GM12878 (cell line): ENCODE measurements at regions not wholly inside any gene's neighbourhood (a gene's known extent, or its start where the extent isn't known, plus 50 kb on each side); places are given as distances from the start of the nearest gene placed in this dataset.

Experiments used
- ATAC-seq: fragments of 200-7000 bp; cut with Tn5 transposase; 3 replicates; pipeline ENCODE4 v1.9.1; 2020; ENCODE audit warnings: mild to moderate bottlenecking, moderate library complexity
- BruUV-seq: library from RNA; stranded (reverse); fragments of 400-500 nt; replicated peaks from 2 replicates; lab custom pipeline; 2021; lab: Mats Ljungman, UMichigan
- CTCF ChIA-PET: fragments of 300-600 bp; sonication (Branson Sonifier 250); formaldehyde crosslinking; extraction: SDS; loops from one replicate; lab custom pipeline; 2021; ENCODE audit warnings: inconsistent platforms; lab: Yijun Ruan, JAX
- POLR2A ChIA-PET: fragments of 350-600 bp; formaldehyde crosslinking; extraction: SDS; loops from one replicate; lab custom pipeline; 2021; ENCODE audit warnings: inconsistent platforms; lab: Charles Lee
- RAD21 ChIA-PET: fragments of 300-600 bp; sonication (Branson Sonifier 250); formaldehyde crosslinking; loops from one replicate; lab custom pipeline; 2023; ENCODE audit warnings: antibody characterized with exemption; ENCODE audit not compliant: unreplicated experiment; lab: Charles Lee
- SMC1A ChIA-PET: fragments of 300-600 bp; sonication (Branson Sonifier 250); formaldehyde crosslinking; loops from one replicate; lab custom pipeline; 2023; ENCODE audit not compliant: unreplicated experiment, uncharacterized antibody; lab: Charles Lee
- DNase-seq: peaks from one replicate; pipeline ENCODE4 v3.0.0-alpha.2; 2011; ENCODE audit warnings: low read depth, low spot score
- FAIRE-seq: peaks from 3 replicates; lab custom pipeline; 2011; peaks lifted over from hg19 to GRCh38; lab: Jason Lieb, UNC
- H2AFZ ChIP-seq: 2 replicates; pipeline ENCODE4 v1.6.0; 2011; ENCODE audit warnings: low read depth, low read length, control low read depth; ENCODE audit not compliant: control insufficient read depth
- H3K27ac ChIP-seq: 2 replicates; pipeline ENCODE4 v1.5.1; 2011; ENCODE audit warnings: control low read depth; ENCODE audit not compliant: control insufficient read depth, insufficient read depth
- H3K27me3 ChIP-seq, 2 experiments: replicated peaks in 1 of 2; 2 replicates each; pipeline versions ENCODE4 v1.6.0 to v1.6.1; 2011; ENCODE audit warnings: low read length in 1 of 2; ENCODE audit not compliant: control insufficient read depth in 2 of 2, insufficient read depth in 2 of 2
- H3K36me3 ChIP-seq, 2 experiments: 2 replicates each; pipeline ENCODE4 v1.5.1; 2011; ENCODE audit warnings: low read length in 1 of 2; ENCODE audit not compliant: control insufficient read depth in 2 of 2, insufficient read depth in 2 of 2
- H3K4me1 ChIP-seq: 2 replicates; pipeline ENCODE4 v1.6.1; 2011; ENCODE audit warnings: mild to moderate bottlenecking, low read length, moderate library complexity, mixed read lengths; ENCODE audit not compliant: control insufficient read depth, insufficient read depth
- H3K4me2 ChIP-seq: 2 replicates; pipeline ENCODE4 v1.6.0; 2011; ENCODE audit warnings: control low read depth; ENCODE audit not compliant: control insufficient read depth, insufficient read depth
- H3K4me3 ChIP-seq: fragments of 200-600 bp; sonication (generic); 2 replicates; pipeline ENCODE4 v1.5.1; 2016
- H3K79me2 ChIP-seq: 2 replicates; pipeline ENCODE4 v1.6.0; 2011; ENCODE audit warnings: low read length; ENCODE audit not compliant: control insufficient read depth, insufficient read depth
- H3K9ac ChIP-seq: 2 replicates; pipeline ENCODE4 v1.8.0; 2011; ENCODE audit warnings: low read length, control low read depth, mixed read lengths; ENCODE audit not compliant: control insufficient read depth, insufficient read depth
- H3K9me3 ChIP-seq: replicated peaks from 3 replicates; pipeline ENCODE4 v1.5.1; 2011; ENCODE audit warnings: mild to moderate bottlenecking, low read length; ENCODE audit not compliant: control insufficient read depth, insufficient read depth
- H4K20me1 ChIP-seq: 2 replicates; pipeline ENCODE4 v1.6.0; 2011; ENCODE audit not compliant: control insufficient read depth, insufficient read depth
- BCL11A ChIP-seq: IDR thresholded peaks from 2 replicates; pipeline ENCODE4 v1.6.1; 2011; ENCODE audit warnings: low read depth, low read length
- BHLHE40 ChIP-seq, 2 experiments: fragments of 450-650 bp in 1 of 2; IDR thresholded peaks; 2 replicates each; pipeline ENCODE4 v1.6.1; 2011 to 2017; ENCODE audit warnings: low read depth in 2 of 2, borderline replicate concordance in 1 of 2, improper control_type of control experiment in 1 of 2, low read length in 1 of 2, mild to moderate bottlenecking in 1 of 2
- ETV6 ChIP-seq, 2 experiments: fragments of 450-650 bp in 1 of 2; IDR thresholded peaks in 1 of 2; conservative IDR thresholded peaks in 1 of 2; 2 replicates each; pipeline ENCODE4 v1.6.1; 2014; ENCODE audit warnings: antibody characterized with exemption in 1 of 2, borderline replicate concordance in 1 of 2, low read depth in 1 of 2, mild to moderate bottlenecking in 1 of 2, moderate library complexity in 1 of 2
- GATAD2B ChIP-seq: fragments of 450-650 bp; conservative IDR thresholded peaks from 2 replicates; pipeline ENCODE4 v1.6.1; 2017; ENCODE audit warnings: low read depth, mild to moderate bottlenecking, moderate library complexity
- IKZF2 ChIP-seq, 2 experiments: fragments of 450-650 bp; IDR thresholded peaks; 2 replicates each; pipeline ENCODE4 v1.6.1; 2017; ENCODE audit warnings: mild to moderate bottlenecking in 2 of 2, moderate library complexity in 2 of 2
- KAT2A ChIP-seq: conservative IDR thresholded peaks from 2 replicates; pipeline ENCODE4 v1.6.1; 2011; ENCODE audit warnings: low read depth, low read length; ENCODE audit not compliant: control insufficient read depth
- MYC ChIP-seq: IDR thresholded peaks from 2 replicates; pipeline ENCODE4 v1.6.1; 2011; ENCODE audit warnings: mild to moderate bottlenecking, low read length, moderate library complexity, inconsistent platforms; ENCODE audit not compliant: insufficient read depth, insufficient replicate concordance, insufficient read length, severe bottlenecking
- NRF1 ChIP-seq: conservative IDR thresholded peaks from 2 replicates; pipeline ENCODE4 v1.6.1; 2011; ENCODE audit warnings: mild to moderate bottlenecking, low read depth, low read length, improper control_type of control experiment
- POU2F2 ChIP-seq: IDR thresholded peaks from 3 replicates; pipeline ENCODE4 v1.6.1; 2011; ENCODE audit warnings: low read depth, mild to moderate bottlenecking, low read length, borderline replicate concordance
- RFX5 ChIP-seq: IDR thresholded peaks from 2 replicates; pipeline ENCODE4 v1.6.1; 2011; ENCODE audit warnings: low read depth, low read length, improper control_type of control experiment
- SRF ChIP-seq, 2 experiments: IDR thresholded peaks; 2 replicates each; pipeline ENCODE4 v1.6.1; 2011; ENCODE audit warnings: low read depth in 2 of 2, low read length in 2 of 2, mild to moderate bottlenecking in 1 of 2, moderate library complexity in 1 of 2
- STAT3 ChIP-seq: IDR thresholded peaks from 2 replicates; pipeline ENCODE4 v1.6.1; 2011; ENCODE audit warnings: low read depth, low read length, improper control_type of control experiment
- SUZ12 ChIP-seq: fragments of 200-600 bp; sonication (generic); IDR thresholded peaks from one replicate; pipeline ENCODE4 v1.6.1; 2018; ENCODE audit warnings: antibody characterized with exemption, mild to moderate bottlenecking; ENCODE audit not compliant: unreplicated experiment
- YBX1 ChIP-seq: fragments of 450-650 bp; IDR thresholded peaks from 2 replicates; pipeline ENCODE4 v1.6.1; 2016; ENCODE audit warnings: antibody characterized with exemption
- WGBS: methylation state at CpG from one replicate; pipeline ENCODE4 v1.1.6; 2016; ENCODE audit warnings: low lambda C conversion rate; ENCODE audit not compliant: insufficient replicate concordance, insufficient coverage; ENCODE audit errors: missing lambda C conversion rate; 5-methylcytosine and 5-hydroxymethylcytosine counted together
- in situ Hi-C: fragments of 300-500 bp; cut with MboI; formaldehyde crosslinking; loops from 9 replicates; pipeline ENCODE4 v1.14.3; 2018; ENCODE audit warnings: mixed read lengths
- intact Hi-C: fragments of 100-400 bp; cut with micrococcal nuclease; formaldehyde crosslinking; loops from one replicate; pipeline ENCODE4 v1.14.2; 2022; ENCODE audit not compliant: unreplicated experiment
- TF ChIP-seq, protein P1 (sequence below): IDR thresholded peaks from 2 replicates; pipeline ENCODE4 v1.6.1; 2012; ENCODE audit warnings: low read depth, low read length, improper control_type of control experiment
- TF ChIP-seq, protein P2 (sequence below): IDR thresholded peaks from 2 replicates; pipeline ENCODE4 v1.6.1; 2011; ENCODE audit warnings: borderline replicate concordance, low read depth, mild to moderate bottlenecking, moderate library complexity, mixed read lengths, low read length; ENCODE audit not compliant: insufficient read depth; ENCODE audit errors: extremely low read length

DNA sequence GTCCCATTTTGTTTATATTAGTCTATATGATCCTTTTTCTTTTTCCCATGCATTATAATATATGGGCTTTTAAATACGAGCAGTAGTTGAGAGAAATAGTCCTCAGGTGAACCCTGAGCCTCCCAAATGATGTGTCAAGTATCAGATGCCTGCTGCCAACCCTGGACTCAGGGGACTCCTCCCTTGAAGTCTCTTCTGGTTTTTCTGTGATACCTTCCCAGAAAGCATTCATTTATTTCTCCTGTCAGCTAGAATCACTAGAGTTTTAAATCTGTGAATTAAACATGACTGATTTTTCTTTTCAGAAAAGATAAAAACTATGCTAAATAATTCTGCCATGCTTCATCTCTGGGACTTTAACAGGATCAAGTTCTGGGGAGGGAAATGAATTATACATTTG is 184.6 kb downstream of the LIG4 start:
- POLR2A ChIA-PET: no interaction called here
- RAD21 ChIA-PET: no interaction called here
- ATAC-seq: no peak
- H3K27me3 ChIP-seq: no peaks in the 10 kb centered on the region
- BruUV-seq: no TSS peak
- no peak for FAIRE-seq
- 0% methylated on average over 1 of the region's 1 CpG for WGBS
- no peak overlapping the region for H3K4me3 ChIP-seq
- no peaks in the 10 kb centered on the region for H4K20me1 ChIP-seq
- in situ Hi-C loops (no loop called here), intact Hi-C loops (no loop called here)
- TF ChIP-seq POU2F2 (no peak), YBX1 (no peak), SRF (IDR thresholded peaks at IDR 0.05; ENCODE audit: low read depth in 2 of 2, low read length in 2 of 2) (no peak), GATAD2B (no peak)
- TF ChIP-seq, protein P1, sequence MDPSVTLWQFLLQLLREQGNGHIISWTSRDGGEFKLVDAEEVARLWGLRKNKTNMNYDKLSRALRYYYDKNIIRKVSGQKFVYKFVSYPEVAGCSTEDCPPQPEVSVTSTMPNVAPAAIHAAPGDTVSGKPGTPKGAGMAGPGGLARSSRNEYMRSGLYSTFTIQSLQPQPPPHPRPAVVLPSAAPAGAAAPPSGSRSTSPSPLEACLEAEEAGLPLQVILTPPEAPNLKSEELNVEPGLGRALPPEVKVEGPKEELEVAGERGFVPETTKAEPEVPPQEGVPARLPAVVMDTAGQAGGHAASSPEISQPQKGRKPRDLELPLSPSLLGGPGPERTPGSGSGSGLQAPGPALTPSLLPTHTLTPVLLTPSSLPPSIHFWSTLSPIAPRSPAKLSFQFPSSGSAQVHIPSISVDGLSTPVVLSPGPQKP: no peak
- no peaks in the 10 kb centered on the region for H3K36me3 ChIP-seq
- H3K79me2 ChIP-seq: no peaks in the 10 kb centered on the region
- H3K9ac ChIP-seq: no peak overlapping the region
- no peak overlapping the region for H2AFZ ChIP-seq
- no peaks in the 10 kb centered on the region for H3K9me3 ChIP-seq
- no peak for DNase-seq
- CTCF ChIA-PET: no interaction called here
- SMC1A ChIA-PET: no interaction called here
- no peak overlapping the region for H3K27ac ChIP-seq
- no peaks in the 10 kb centered on the region for H3K4me1 ChIP-seq
- H3K4me2 ChIP-seq: no peak overlapping the region

DNA sequence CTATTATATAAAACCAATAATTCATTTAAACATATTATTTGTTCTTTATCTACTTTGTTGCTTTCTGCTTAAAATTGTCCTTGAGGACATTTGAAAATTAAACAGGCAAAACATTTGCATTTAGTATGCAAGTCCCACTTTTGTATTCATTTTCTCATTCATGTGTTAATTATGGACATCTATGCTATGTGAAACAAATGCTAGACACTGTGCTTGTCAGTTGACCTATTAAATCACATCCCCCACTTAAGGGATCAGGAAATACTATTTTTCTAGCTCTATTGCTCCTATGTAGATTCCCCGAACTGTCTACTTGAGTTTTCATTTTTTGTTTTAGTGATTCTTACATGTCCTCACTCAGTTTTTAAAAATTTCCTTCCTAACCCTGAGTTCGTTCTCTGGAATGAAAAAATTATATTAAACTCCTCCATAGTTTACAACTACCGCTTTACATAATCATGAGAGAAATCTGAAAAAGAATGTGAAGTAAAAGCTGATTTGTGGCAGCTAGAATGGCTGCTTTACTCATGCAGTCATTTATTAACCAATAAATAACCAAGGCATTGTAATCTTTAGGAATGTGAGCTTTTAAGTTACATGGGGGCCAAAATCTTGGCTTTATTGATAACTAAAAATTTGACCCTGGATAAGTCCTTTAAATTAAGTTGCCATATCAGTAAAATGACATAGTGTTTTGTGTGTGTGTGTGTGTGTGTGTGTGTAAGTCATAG is 188.5 kb downstream of the LIG4 start:
- Histone ChIP-seq H3K4me2 (no peak overlapping the region), H3K27ac (no peak overlapping the region), H3K9ac (no peak overlapping the region), H2AFZ (no peak overlapping the region), H3K9me3 (no peaks in the 10 kb centered on the region), H3K4me3 (no peak overlapping the region), H3K27me3 (no peaks in the 10 kb centered on the region), H3K36me3 (no peaks in the 10 kb centered on the region), H3K4me1 (no peaks in the 10 kb centered on the region), H4K20me1 (no peaks in the 10 kb centered on the region), H3K79me2 (no peaks in the 10 kb centered on the region)
- no peak for ATAC-seq
- no TSS peak for BruUV-seq
- CTCF ChIA-PET: no interaction called here
- 15% methylated on average over 3 of the region's 3 CpGs for whole genome bisulfite sequencing
- SMC1A ChIA-PET: interaction anchor here (1.5 kb wide), 1 partner anchor 12 kb away, joined by 4 read pairs; no protein-coding TSS in a partner anchor
- in situ Hi-C loops (no loop called here), intact Hi-C loops (no loop called here)
- DNase-seq: no peak
- RAD21 ChIA-PET: no interaction called here
- no peak for FAIRE-seq
- POLR2A ChIA-PET: no interaction called here
- TF ChIP-seq NRF1 (no peak), BHLHE40 (IDR thresholded peaks at IDR 0.05; ENCODE audit: borderline replicate concordance in 1 of 2, low read depth in 2 of 2, low read length in 1 of 2) (no peak), IKZF2 (IDR thresholded peaks at IDR 0.05) (no peak), YBX1 (no peak), MYC (no peak), STAT3 (no peak), ETV6 (conservative IDR thresholded peaks at IDR 0.05 in 1 of 2, IDR thresholded peaks at IDR 0.05 in 1 of 2; ENCODE audit: borderline replicate concordance in 1 of 2, low read depth in 1 of 2) (no peak), RFX5 (no peak), SUZ12 (no peak), KAT2A (no peak), BCL11A (no peak)
- TF ChIP-seq, protein P2, sequence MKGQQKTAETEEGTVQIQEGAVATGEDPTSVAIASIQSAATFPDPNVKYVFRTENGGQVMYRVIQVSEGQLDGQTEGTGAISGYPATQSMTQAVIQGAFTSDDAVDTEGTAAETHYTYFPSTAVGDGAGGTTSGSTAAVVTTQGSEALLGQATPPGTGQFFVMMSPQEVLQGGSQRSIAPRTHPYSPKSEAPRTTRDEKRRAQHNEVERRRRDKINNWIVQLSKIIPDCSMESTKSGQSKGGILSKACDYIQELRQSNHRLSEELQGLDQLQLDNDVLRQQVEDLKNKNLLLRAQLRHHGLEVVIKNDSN: no peak
